SW480 (cell line): ENCODE measurements at regions not wholly inside any gene's neighbourhood (a gene's known extent, or its start where the extent isn't known, plus 50 kb on each side); places are given as distances from the start of the nearest gene placed in this dataset.

Experiments used
- DNase-seq: peaks from one replicate; pipeline ENCODE4 v3.0.0-alpha.2; 2016; ENCODE audit warnings: low spot score

GRCh38 chr6:114550316-114550715, 207.5 kb upstream of the HS3ST5 start:
- no peak for DNase-seq

GRCh38 chr6:114543696-114544095, 200.9 kb upstream of the HS3ST5 start:
- no peak for DNase-seq

- DNase-seq, result no peak
Observed at GRCh38 chr6:114541794-114542193, 199.0 kb upstream of the HS3ST5 start.

GRCh38 chr6:114537977-114538376, 195.2 kb upstream of the HS3ST5 start:
- DNase-seq, result no peak

GRCh38 chr6:114534813-114535212, 192.0 kb upstream of the HS3ST5 start:
- no peak for DNase-seq

GRCh38 chr6:114524081-114524480, 181.3 kb upstream of the HS3ST5 start:
- DNase-seq, result no peak

- no peak for DNase-seq
Observed at GRCh38 chr6:114523508-114523907, 180.7 kb upstream of the HS3ST5 start.

- no peak for DNase-seq
Observed at GRCh38 chr6:114521926-114522325, 179.1 kb upstream of the HS3ST5 start.

- no peak for DNase-seq
Observed at GRCh38 chr6:114520976-114521375, 178.2 kb upstream of the HS3ST5 start.

GRCh38 chr6:114514170-114514569, 171.3 kb upstream of the HS3ST5 start:
- DNase-seq, result no peak

GRCh38 chr6:114471450-114471849, 128.6 kb upstream of the HS3ST5 start:
- DNase-seq, result no peak

GRCh38 chr6:114467931-114468330, 125.1 kb upstream of the HS3ST5 start:
- DNase-seq, result no peak

- DNase-seq, result no peak
Observed at GRCh38 chr6:114465511-114465910, 122.7 kb upstream of the HS3ST5 start.

GRCh38 chr6:114453737-114454276, 111.0 kb upstream of the HS3ST5 start:
- DNase-seq, result no peak

GRCh38 chr6:114452785-114453401, 110.1 kb upstream of the HS3ST5 start:
- DNase-seq, result no peak

- no peak for DNase-seq
Observed at GRCh38 chr6:114450631-114451030, 107.8 kb upstream of the HS3ST5 start.

GRCh38 chr6:114449659-114450058, 106.8 kb upstream of the HS3ST5 start:
- no peak for DNase-seq

- no peak for DNase-seq
Observed at GRCh38 chr6:114446342-114446741, 103.5 kb upstream of the HS3ST5 start.

GRCh38 chr6:114445846-114446245, 103.0 kb upstream of the HS3ST5 start:
- no peak for DNase-seq

- no peak for DNase-seq
Observed at GRCh38 chr6:114439411-114439810, 96.6 kb upstream of the HS3ST5 start.

GRCh38 chr6:114437235-114437634, 94.4 kb upstream of the HS3ST5 start:
- no peak for DNase-seq

GRCh38 chr6:114436691-114437090, 93.9 kb upstream of the HS3ST5 start:
- DNase-seq, result no peak

- no peak for DNase-seq
Observed at GRCh38 chr6:114435985-114436384, 93.2 kb upstream of the HS3ST5 start.

- no peak for DNase-seq
Observed at GRCh38 chr6:114432400-114432799, 89.6 kb upstream of the HS3ST5 start.
